COR-L47 (cell line): ENCODE measurements at regions not wholly inside any gene's neighbourhood (a gene's known extent, or its start where the extent isn't known, plus 50 kb on each side); places are given as distances from the start of the nearest gene placed in this dataset.

Experiments
- DNase-seq: peaks from one replicate; lab custom pipeline; 2025; lab: John Stamatoyannopoulos, UW

DNA sequence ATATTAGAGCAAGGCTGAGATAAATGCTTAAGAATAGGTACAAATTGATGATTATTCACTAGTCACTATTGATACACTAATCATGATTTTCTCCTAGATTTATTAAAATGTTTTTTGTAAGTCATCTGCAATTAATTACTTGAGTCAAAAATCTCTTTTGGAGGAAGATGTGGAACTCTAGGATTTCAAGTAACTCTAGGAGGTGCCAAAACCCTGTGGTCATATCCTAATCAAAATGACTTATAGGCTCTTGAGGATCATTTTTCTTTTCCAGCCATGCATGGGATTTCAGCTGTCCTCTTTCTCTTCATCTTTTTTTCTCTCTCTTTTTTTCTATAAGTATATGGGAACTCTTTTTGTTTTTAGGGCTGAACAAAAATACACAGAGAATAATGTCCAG lies 141.8 kb upstream of the CD180 start:
- no peak for DNase-seq

DNA sequence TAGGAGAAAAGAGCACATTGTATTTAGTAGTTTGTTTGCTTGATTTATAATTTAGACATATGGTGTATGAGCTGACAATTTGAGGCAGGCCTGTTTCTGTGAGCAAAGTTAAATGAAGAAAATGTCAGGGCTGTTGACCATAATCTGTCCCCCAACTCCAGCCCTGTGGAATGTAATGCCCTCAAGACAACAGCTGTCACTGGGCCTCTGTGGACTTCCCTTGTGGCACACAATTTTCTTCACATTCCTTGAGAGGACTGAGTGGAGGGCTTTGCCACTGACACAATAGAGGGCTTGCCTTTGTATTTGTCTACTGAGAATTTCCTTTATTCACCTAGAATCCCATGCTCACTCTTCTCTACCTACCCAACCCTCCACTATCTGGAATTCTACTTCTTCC lies 141.2 kb upstream of the CD180 start:
- no peak for DNase-seq

- DNase-seq, result no peak
These were observed 138.8 kb upstream of the CD180 start for GRCh38 chr5:67335426-67335825.

DNA sequence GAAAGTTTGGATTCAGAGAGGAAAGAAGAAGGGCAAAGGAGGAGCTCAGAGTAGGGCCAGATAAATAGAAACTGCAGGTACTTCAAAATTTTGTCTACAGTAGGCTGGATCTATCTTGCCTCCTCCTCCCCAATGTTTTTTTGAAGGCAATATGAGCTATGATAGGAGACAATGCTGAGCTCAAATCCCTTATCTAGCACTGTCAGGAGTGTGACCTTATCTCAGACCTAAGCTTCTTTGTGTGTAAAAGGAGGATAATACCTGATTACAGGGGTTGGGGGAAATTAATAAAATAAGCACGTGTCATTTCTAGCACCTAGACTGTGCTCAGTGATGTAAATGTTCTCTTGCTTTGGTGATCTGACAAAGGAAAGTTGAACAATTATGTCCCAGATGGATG lies 137.8 kb upstream of the CD180 start:
- no peak for DNase-seq

DNA sequence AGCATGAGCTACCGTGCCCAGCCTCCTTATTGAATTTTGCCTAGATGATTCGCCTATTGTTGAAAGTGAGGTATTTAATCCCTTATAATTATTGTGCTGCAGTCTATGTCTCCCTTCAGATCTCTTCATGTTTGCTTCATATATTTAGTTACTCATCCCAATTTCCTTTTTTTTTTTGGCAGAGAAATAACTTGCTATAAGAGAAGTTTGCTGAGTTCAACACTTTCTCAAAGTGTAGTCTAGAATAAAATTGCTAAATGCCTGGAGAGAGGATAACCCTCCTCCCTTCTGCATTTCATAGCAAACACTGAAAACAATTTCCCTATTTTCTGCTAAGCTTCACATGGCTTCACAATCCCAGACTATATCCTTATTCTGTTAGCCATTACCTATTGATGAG lies 136.6 kb upstream of the CD180 start:
- DNase-seq, result no peak

- DNase-seq, result no peak
These were observed 134.8 kb upstream of the CD180 start for GRCh38 chr5:67331296-67331925.

GRCh38 chr5:67319935-67320725 lies 123.5 kb upstream of the CD180 start:
- DNase-seq, result no peak

DNA sequence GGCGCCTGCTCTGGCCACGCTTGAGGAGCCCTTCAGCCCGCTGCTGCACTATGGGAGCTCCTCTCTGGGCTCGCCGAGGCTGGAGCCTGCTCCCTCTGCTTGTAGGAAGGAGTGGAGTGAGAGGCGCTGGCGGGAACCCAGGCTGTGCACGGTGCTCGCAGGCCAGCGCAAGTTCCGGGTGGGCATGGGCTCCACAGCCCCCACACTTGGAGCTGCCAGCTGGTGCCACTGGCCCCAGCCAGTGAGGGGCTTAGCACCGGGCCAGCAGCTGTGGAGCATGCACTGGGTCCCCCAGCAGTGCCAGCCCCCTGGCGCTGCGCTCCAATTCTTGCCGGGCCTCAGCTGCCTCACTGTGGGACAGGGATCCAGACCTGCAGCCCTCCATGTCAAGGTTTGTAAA lies 122.1 kb upstream of the CD180 start:
- no peak for DNase-seq

DNA sequence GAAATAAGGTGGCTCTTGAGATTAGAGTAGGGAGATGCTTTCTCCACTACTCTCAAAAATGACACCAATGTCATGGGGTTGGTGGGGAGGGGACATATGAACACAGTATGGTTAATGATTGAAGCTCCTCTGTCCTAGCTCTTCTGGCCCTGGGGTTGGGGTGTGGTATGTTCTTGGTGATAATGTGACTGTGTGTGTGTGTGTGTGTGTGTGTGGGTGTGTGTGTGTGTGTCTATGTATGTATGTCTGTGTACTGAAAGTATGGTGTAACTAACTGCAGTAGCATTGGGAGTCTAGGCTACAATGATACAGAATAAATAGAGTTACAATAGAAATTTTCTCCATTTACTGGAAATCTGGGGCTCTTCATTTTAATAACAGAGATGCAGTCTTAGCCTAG lies 121.0 kb upstream of the CD180 start:
- no peak for DNase-seq

- no peak for DNase-seq
These were observed 120.1 kb upstream of the CD180 start for GRCh38 chr5:67316695-67317094.

DNA sequence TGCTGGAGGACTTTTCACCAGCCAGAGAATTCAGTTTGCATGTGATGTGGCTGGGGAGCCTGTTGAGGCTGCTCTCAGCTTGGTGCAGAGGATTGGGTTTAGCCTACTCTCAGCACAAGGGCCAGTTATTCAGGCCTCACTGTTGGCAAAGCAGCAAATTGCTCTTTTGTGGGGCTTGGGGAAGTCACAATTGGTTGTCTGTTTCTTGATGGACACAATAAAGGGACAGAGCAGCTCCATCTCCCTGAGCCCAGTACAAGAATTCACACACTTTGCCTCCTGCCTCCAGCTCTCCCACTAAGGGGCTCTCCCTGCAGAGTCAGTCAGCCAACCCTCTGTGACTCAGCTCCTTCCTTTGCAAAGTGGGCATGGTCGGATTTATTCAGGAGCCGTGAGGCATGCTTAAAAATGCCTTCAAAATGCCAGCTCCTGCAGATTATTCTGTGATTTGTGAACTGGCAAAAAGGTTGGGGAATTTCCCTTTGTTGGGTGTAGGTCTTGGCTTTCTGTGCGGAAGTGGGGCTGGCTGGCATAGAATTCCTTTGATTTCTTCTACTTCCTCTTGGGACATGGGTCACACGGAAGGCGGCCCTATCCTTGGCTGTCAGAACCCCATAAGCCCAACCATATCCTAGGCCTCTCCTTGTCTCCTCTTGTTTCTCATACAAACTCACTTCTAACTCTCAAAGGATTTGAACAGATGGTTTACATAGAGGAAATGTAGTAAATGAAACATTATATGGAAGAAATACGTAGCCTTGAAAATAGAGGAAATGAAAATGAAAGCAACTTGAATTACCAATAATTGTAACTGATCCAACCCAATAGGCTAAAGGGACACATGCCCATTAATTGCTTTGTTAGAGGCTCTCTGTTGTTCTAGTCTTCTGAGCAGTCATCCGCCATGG lies 118.7 kb upstream of the CD180 start:
- no peak for DNase-seq

GRCh38 chr5:67311701-67312100 lies 115.1 kb upstream of the CD180 start:
- DNase-seq, result no peak

- no peak for DNase-seq
These were observed 114.6 kb upstream of the CD180 start for GRCh38 chr5:67311208-67311607.

- no peak for DNase-seq
These were observed 114.1 kb upstream of the CD180 start for GRCh38 chr5:67310740-67311139.

DNA sequence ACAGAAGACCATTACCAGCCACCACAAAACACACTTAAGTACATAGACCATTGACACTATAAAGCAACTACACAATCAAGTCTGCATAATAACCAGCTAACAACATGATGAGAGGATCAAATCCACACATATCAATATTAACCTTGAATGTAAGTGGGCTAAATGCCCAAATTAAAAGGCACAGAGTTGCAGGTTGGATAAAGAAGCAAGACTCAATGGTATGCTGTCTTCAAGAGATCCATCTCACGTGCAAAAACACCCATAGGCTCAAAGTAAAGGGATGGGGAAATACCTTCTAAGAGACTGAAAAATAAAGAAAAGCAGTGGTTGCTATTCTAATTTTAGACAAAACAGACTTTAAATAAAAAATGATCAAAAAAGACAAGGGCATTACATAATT lies 113.6 kb upstream of the CD180 start:
- no peak for DNase-seq

DNA sequence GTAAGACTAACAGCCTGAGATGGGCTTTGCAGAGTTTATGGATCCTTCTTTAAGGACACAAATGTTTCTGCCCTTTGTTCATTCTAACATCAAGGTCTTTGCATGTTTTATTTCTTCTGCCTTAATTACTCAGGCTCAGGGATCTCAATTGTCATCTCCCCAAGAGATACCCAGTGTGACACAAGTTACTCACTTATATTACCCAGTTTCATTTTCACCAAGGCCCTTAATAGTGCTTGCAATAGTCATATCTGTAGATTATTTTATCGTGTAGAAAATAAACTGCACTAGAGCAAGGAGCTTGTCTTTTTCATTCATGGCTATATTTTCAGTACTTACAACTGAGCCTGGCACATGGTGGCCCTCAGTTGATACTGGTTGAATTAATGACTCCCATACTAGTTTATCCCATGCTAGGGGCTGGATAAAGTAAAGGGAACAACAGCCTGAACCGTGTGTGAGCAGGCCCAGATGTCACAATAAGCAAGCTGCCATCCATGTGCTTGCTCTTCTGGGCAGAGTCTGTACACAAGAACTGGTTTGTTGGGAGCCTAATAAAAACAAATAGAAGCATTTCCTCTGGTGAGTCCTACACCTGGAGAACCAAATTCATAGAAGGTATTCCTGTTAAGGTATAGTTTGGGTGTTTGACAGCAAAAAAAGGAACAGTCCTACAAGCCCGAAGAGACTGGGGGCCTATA lies 112.5 kb upstream of the CD180 start:
- no peak for DNase-seq

GRCh38 chr5:67306965-67307607 lies 110.5 kb upstream of the CD180 start:
- DNase-seq, result no peak

DNA sequence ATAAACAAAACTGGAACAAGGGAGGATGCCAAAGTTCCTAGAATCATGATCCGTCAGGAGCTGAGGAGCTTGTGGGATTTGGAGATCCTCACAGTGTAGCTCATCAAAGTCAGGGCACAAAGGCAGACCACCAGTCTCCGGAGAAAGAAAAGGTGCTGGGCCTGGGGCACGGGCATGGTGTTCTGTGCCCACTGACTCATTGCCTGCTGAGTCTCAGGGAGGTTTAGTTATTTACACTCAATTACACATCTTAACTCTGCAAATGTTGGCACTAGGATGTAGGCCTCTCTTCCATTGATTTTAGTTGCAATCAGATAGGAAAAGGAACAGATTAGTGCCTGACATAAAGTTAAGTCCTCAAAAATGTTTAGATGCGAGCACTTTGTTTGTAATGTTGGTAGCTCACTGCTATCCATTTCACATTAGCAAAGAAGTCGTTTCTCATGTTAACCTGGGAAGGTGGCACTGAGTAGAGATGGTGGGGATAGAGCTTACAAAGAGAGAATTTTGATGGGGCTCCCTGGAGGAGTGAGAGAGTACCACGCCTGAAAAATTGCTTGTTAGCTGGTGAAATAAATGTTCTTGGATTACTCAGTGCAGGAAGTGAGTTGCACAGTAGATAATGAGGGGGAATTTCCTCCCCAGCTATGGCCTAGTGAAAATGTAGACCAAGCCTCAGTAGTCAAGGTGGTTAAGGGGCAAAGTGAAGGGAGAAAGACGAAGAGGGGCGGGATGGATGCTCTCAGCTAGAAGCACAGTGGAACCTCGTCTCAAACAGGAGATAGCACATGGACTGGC lies 109.5 kb upstream of the CD180 start:
- DNase-seq, result no peak

- no peak for DNase-seq
These were observed 108.8 kb upstream of the CD180 start for GRCh38 chr5:67305401-67305800.

- DNase-seq, result no peak
These were observed 106.8 kb upstream of the CD180 start for GRCh38 chr5:67303356-67303755.
